Fibroblast of peridontal ligament (primary cell): ENCODE measurements at regions not wholly inside any gene's neighbourhood (a gene's known extent, or its start where the extent isn't known, plus 50 kb on each side); places are given as distances from the start of the nearest gene placed in this dataset.

ENCODE experiments used
- DNase-seq: peaks from one replicate; pipeline ENCODE4 v3.0.0-alpha.2; 2010; ENCODE audit errors: extremely low read depth

DNA sequence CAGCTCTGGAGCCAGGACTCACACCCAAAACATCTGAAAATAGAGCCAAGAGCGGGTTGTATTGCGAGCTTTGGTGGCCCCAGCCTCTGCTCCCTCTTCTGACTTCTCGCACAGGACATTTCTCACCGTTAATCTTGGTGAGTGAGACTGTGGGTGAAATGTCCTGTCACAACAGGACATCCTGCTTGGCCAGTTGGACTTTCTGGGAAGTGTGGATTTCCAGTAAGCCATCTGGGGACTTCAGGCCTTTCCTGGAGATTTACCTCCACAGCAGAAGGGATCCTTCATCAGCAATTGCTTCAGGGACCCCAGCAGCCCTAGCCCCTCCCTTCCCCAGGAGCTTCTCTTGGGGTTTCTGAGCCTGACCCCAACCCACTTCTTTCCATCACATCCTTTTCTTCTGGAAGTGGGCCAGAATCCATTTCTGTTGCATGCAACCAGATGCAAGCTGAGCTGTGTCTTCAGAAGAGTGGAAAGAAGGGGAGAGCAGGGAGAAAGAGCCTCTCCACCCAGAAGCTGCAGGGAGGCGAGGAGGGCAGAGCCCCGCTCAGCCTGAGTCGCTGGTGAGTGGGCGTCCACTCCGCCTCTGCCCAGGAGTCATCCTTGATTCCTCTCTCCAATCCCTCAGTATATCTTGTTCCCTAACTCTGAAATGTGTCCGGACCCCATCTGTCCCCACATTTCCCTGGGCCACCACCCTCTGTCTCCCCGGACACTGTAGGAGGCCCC is 50.3 kb upstream of the GADD45G start:
- DNase-seq = no peak

DNA sequence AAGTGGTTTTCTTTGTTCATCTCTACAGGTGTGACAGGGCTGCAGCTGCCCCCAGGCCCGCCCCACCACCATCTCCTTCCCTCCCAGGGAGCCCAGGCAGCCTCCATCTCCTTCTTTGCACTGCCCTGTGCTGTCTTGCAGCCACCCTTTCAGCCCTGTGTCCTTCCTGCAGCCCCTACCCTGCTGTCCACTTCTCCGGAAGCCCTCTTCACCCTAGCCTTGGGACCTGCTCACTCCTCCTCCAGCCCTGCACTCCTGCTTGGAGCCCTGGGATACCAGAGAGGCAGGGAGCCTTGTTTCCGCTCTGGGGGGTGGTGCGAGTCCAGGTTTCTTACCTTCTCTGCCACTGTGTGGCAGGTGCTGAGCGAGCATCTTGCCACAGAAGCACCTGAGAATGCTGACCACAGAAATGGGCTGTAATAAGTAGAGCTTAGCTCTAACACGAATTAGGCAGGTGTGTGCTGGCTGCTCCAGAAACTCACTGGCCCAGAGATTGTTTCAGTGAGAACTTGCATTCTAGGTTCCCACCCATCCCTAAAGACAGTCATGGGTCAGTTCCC is 51.3 kb upstream of the GADD45G start:
- DNase-seq = no peak

- no peak for DNase-seq
These were observed 52.5 kb upstream of the SEMA4D start for GRCh38 chr9:89550346-89550927.

DNA sequence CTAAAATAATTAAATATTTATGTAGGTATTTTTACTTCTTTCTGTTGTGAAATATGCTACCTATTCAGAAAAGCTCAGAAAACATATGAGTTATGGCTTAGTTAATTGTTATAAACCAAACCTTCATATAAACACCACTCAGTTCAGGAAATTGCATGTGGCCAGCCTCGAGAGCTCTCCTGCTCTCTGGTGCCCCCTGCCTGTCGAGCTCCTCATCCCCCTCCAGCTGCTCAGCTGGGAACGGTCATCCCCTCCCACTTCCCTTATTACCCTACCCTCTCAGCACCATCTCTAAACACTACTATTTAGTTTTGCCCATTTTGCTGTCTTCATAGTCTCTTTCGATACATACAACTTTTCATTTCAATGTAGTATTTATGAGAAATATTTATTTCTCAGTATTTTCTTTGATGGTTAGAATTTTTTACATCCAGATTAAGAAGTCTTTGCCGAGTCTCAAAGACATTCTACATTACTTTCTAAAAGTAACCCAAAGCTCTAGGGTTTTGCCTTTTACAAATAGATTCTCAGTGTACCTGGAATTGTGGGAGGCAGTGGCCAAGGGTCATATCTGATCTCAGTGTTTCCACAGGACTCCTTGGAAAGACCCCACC is 51.2 kb upstream of the SEMA4D start:
- DNase-seq = peak; percentile 23

DNA sequence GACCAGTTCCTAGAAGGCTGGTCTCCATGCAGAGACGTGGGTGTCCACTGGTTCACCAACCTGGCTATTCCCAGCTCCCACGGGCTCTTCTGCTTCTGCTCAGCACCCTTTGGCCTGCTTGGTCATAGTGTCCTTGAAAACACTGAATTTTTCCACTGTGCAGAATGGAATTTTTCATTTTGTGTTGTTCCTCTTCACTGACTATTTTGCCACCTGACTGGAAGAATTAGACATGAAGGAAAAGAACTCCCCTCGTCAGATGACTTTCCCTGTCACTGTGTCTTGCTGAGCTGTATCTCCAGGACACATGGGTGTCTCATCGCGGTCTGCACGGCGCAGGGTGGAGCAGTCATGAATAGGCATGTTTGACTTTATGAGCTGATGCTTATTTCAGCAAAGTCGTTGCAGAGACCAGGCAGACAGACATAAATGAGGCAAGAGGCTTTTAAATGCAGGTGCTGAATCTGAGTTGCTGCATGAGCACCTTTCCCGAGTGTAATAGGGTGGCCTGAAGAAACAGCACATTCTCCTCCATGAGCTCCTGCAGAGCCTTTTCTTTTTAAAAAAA is 50.2 kb upstream of the SEMA4D start:
- DNase-seq = no peak
